AG04450 (cell line): ENCODE measurements at regions not wholly inside any gene's neighbourhood (a gene's known extent, or its start where the extent isn't known, plus 50 kb on each side); places are given as distances from the start of the nearest gene placed in this dataset.

Experiments
- CTCF ChIA-PET: fragments of 300-600, 350-600 bp; formaldehyde crosslinking; extraction: SDS; loops from one replicate; lab custom pipeline; 2022; ENCODE audit warnings: antibody characterized with exemption, inconsistent platforms; lab: Charles Lee
- POLR2A ChIA-PET: fragments of 350-600 bp; formaldehyde crosslinking; extraction: SDS; loops from one replicate; lab custom pipeline; 2021; ENCODE audit warnings: antibody characterized with exemption, inconsistent platforms; lab: Yijun Ruan, JAX
- DNase-seq: peaks from one replicate; pipeline ENCODE4 v3.0.0-alpha.2; 2011; ENCODE audit warnings: low read depth, low spot score
- H3K27ac ChIP-seq: one replicate; pipeline ENCODE4 v1.5.1; 2012; ENCODE audit warnings: low read depth, low read length, control low read depth
- H3K27me3 ChIP-seq: one replicate; pipeline ENCODE4 v1.6.0; 2012; ENCODE audit warnings: low read length; ENCODE audit not compliant: control insufficient read depth, insufficient read depth
- H3K4me3 ChIP-seq: 2 replicates; pipeline ENCODE4 v1.5.1; 2011; ENCODE audit warnings: mild to moderate bottlenecking, low read depth, low read length, control low read depth
- H3K9me3 ChIP-seq: 2 replicates; pipeline ENCODE4 v1.5.1; 2012; ENCODE audit warnings: low read length; ENCODE audit not compliant: control insufficient read depth, insufficient read depth
- CTCF ChIP-seq: IDR thresholded peaks from 2 replicates; pipeline ENCODE4 v1.5.1; 2011; ENCODE audit warnings: low read depth, low read length, control low read depth, inconsistent platforms

GRCh38 chr5:61850696-61851095 lies 455.3 kb upstream of the KIF2A start:
- POLR2A ChIA-PET: no interaction called here
- H3K27me3 ChIP-seq: no peaks in the 10 kb centered on the region
- no peak overlapping the region for H3K27ac ChIP-seq
- no peak for DNase-seq
- no peak for TF ChIP-seq CTCF
- no peak overlapping the region for H3K4me3 ChIP-seq
- CTCF ChIA-PET: no interaction called here
- H3K9me3 ChIP-seq: no peaks in the 10 kb centered on the region

GRCh38 chr5:61854531-61854930 lies 451.5 kb upstream of the KIF2A start:
- Histone ChIP-seq H3K4me3 (no peak overlapping the region), H3K27ac (no peak overlapping the region), H3K27me3 (no peaks in the 10 kb centered on the region), H3K9me3 (no peaks in the 10 kb centered on the region)
- ChIA-PET POLR2A (no interaction called here), CTCF (no interaction called here)
- DNase-seq: no peak
- TF ChIP-seq CTCF: no peak

DNA sequence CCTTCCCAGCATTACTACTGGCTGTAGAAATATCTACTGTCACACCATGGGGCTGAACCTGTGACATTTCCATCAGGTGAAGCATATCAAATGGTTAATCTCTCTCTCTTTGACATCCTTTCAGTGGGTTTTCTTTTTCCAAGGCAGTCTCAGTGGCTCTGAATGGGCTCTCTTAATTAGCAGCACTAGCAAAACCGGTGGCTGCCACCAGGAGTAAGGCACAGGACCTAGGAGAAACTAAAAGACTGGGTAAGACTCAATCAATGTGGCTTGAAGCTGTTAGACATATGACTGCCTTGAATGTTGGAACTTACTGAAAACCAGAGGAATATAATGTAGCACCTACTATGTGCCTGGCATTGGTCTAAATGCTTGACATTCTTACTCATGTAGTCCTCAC lies 445.0 kb upstream of the KIF2A start:
- no peak for DNase-seq
- ChIA-PET CTCF (no interaction called here), POLR2A (no interaction called here)
- Histone ChIP-seq H3K9me3 (no peaks in the 10 kb centered on the region), H3K27me3 (no peaks in the 10 kb centered on the region), H3K27ac (no peak overlapping the region), H3K4me3 (no peak overlapping the region)
- TF ChIP-seq CTCF: no peak

- H3K4me3 ChIP-seq: no peak overlapping the region
- DNase-seq: no peak
- POLR2A ChIA-PET: no interaction called here
- CTCF ChIA-PET: no interaction called here
- no peaks in the 10 kb centered on the region for H3K27me3 ChIP-seq
- no peak for TF ChIP-seq CTCF
- H3K27ac ChIP-seq: no peak overlapping the region
- H3K9me3 ChIP-seq: no peaks in the 10 kb centered on the region
Observed at GRCh38 chr5:61866930-61867329, 439.1 kb upstream of the KIF2A start.

DNA sequence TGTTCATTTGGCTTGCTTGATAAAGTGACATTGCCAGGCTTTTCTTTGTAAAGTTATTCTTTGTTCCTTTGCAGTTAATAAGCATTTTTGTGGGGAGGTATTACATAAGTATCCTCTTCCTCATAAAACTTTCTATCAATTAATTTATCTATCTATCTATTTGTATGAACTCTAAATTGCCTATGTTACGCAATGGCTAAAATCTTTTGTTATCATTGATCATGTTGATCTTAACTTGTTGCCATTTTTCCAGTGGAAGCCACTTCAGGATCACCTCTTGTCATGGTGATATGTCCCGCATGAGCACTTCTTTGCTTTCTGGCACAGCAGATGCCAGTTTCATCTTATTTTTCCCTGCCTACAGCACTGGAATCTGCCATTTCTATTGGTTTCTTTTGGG lies 436.7 kb upstream of the KIF2A start:
- H3K4me3 ChIP-seq: no peak overlapping the region
- no peak overlapping the region for H3K27ac ChIP-seq
- H3K9me3 ChIP-seq: no peaks in the 10 kb centered on the region
- TF ChIP-seq CTCF: no peak
- DNase-seq: no peak
- ChIA-PET CTCF (no interaction called here), POLR2A (no interaction called here)
- no peaks in the 10 kb centered on the region for H3K27me3 ChIP-seq
